ENCODE measurements at regions not wholly inside any gene's neighbourhood (a gene's known extent, or its start where the extent isn't known, plus 50 kb on each side); places are given as distances from the start of the nearest gene placed in this dataset.

- Histone ChIP-seq H3K27me3 (ENCODE audit: control insufficient read depth in 2 of 2, insufficient read depth in 2 of 2, low read length in 2 of 2) (no peaks in the 10 kb centered on the region), H3K36me3 (ENCODE audit: control insufficient read depth in 2 of 2, insufficient read depth in 2 of 2, low read length in 2 of 2) (no peaks in the 10 kb centered on the region), H3K4me3 (ENCODE audit: low read length in 2 of 2) (no peak overlapping the region), H3K9ac (ENCODE audit: low read depth in 1 of 2, low read length in 2 of 2) (no peak overlapping the region), H3K9me3 (ENCODE audit: control insufficient read depth in 2 of 2, low read length in 2 of 2) (no peaks in the 10 kb centered on the region), H3K4me1 (ENCODE audit: control insufficient read depth in 2 of 2, insufficient read depth in 2 of 2, low read length in 2 of 2) (no peaks in the 10 kb centered on the region), H3K27ac (ENCODE audit: low read depth in 2 of 2, low read length in 2 of 2) (no peak overlapping the region)
These were observed 684.4 kb upstream of the GNPDA2 start for GRCh38 chr4:45410701-45411210.

- Histone ChIP-seq H3K9me3 (ENCODE audit: control insufficient read depth in 2 of 2, low read length in 2 of 2) (no peaks in the 10 kb centered on the region), H3K36me3 (ENCODE audit: control insufficient read depth in 2 of 2, insufficient read depth in 2 of 2, low read length in 2 of 2) (no peaks in the 10 kb centered on the region), H3K4me1 (ENCODE audit: control insufficient read depth in 2 of 2, insufficient read depth in 2 of 2, low read length in 2 of 2) (no peaks in the 10 kb centered on the region), H3K9ac (ENCODE audit: low read depth in 1 of 2, low read length in 2 of 2) (no peak overlapping the region), H3K27ac (ENCODE audit: low read depth in 2 of 2, low read length in 2 of 2) (no peak overlapping the region), H3K27me3 (ENCODE audit: control insufficient read depth in 2 of 2, insufficient read depth in 2 of 2, low read length in 2 of 2) (no peaks in the 10 kb centered on the region), H3K4me3 (ENCODE audit: low read length in 2 of 2) (no peak overlapping the region)
These were observed 683.2 kb upstream of the GNPDA2 start for GRCh38 chr4:45409536-45409935.

GRCh38 chr4:45408996-45409395 is 682.6 kb upstream of the GNPDA2 start:
- no peak overlapping the region for H3K27ac ChIP-seq (ENCODE audit: low read depth in 2 of 2, low read length in 2 of 2)
- no peaks in the 10 kb centered on the region for H3K9me3 ChIP-seq (ENCODE audit: control insufficient read depth in 2 of 2, low read length in 2 of 2)
- no peak overlapping the region for H3K9ac ChIP-seq (ENCODE audit: low read depth in 1 of 2, low read length in 2 of 2)
- H3K4me1 ChIP-seq (ENCODE audit: control insufficient read depth in 2 of 2, insufficient read depth in 2 of 2, low read length in 2 of 2): no peaks in the 10 kb centered on the region
- no peak overlapping the region for H3K4me3 ChIP-seq (ENCODE audit: low read length in 2 of 2)
- no peaks in the 10 kb centered on the region for H3K36me3 ChIP-seq (ENCODE audit: control insufficient read depth in 2 of 2, insufficient read depth in 2 of 2, low read length in 2 of 2)
- no peaks in the 10 kb centered on the region for H3K27me3 ChIP-seq (ENCODE audit: control insufficient read depth in 2 of 2, insufficient read depth in 2 of 2, low read length in 2 of 2)

GRCh38 chr4:45399116-45399515 is 672.8 kb upstream of the GNPDA2 start:
- Histone ChIP-seq H3K9ac (ENCODE audit: low read depth in 1 of 2, low read length in 2 of 2) (no peak overlapping the region), H3K36me3 (ENCODE audit: control insufficient read depth in 2 of 2, insufficient read depth in 2 of 2, low read length in 2 of 2) (no peaks in the 10 kb centered on the region), H3K9me3 (ENCODE audit: control insufficient read depth in 2 of 2, low read length in 2 of 2) (peaks cover 0 to 4% of the 10 kb centered on the region in 2 donors), H3K4me1 (ENCODE audit: control insufficient read depth in 2 of 2, insufficient read depth in 2 of 2, low read length in 2 of 2) (no peaks in the 10 kb centered on the region), H3K27me3 (ENCODE audit: control insufficient read depth in 2 of 2, insufficient read depth in 2 of 2, low read length in 2 of 2) (no peaks in the 10 kb centered on the region), H3K27ac (ENCODE audit: low read depth in 2 of 2, low read length in 2 of 2) (no peak overlapping the region), H3K4me3 (ENCODE audit: low read length in 2 of 2) (no peak overlapping the region)

- H3K36me3 ChIP-seq (ENCODE audit: control insufficient read depth in 2 of 2, insufficient read depth in 2 of 2, low read length in 2 of 2): no peaks in the 10 kb centered on the region
- no peaks in the 10 kb centered on the region for H3K4me1 ChIP-seq (ENCODE audit: control insufficient read depth in 2 of 2, insufficient read depth in 2 of 2, low read length in 2 of 2)
- no peaks in the 10 kb centered on the region for H3K27me3 ChIP-seq (ENCODE audit: control insufficient read depth in 2 of 2, insufficient read depth in 2 of 2, low read length in 2 of 2)
- no peak overlapping the region for H3K4me3 ChIP-seq (ENCODE audit: low read length in 2 of 2)
- no peak overlapping the region for H3K27ac ChIP-seq (ENCODE audit: low read depth in 2 of 2, low read length in 2 of 2)
- no peak overlapping the region for H3K9ac ChIP-seq (ENCODE audit: low read depth in 1 of 2, low read length in 2 of 2)
- peaks cover 0 to 2% of the 10 kb centered on the region in 2 donors for H3K9me3 ChIP-seq (ENCODE audit: control insufficient read depth in 2 of 2, low read length in 2 of 2)
These were observed 659.0 kb upstream of the GNPDA2 start for GRCh38 chr4:45385306-45385705.

GRCh38 chr4:45370408-45370807 is 644.1 kb upstream of the GNPDA2 start:
- no peaks in the 10 kb centered on the region for H3K4me1 ChIP-seq (ENCODE audit: control insufficient read depth in 2 of 2, insufficient read depth in 2 of 2, low read length in 2 of 2)
- no peaks in the 10 kb centered on the region for H3K9me3 ChIP-seq (ENCODE audit: control insufficient read depth in 2 of 2, low read length in 2 of 2)

GRCh38 chr4:45368832-45369231 is 642.5 kb upstream of the GNPDA2 start:
- Histone ChIP-seq H3K27me3 (ENCODE audit: control insufficient read depth in 2 of 2, insufficient read depth in 2 of 2, low read length in 2 of 2) (no peaks in the 10 kb centered on the region), H3K36me3 (ENCODE audit: control insufficient read depth in 2 of 2, insufficient read depth in 2 of 2, low read length in 2 of 2) (no peaks in the 10 kb centered on the region), H3K9ac (ENCODE audit: low read depth in 1 of 2, low read length in 2 of 2) (no peak overlapping the region), H3K4me1 (ENCODE audit: control insufficient read depth in 2 of 2, insufficient read depth in 2 of 2, low read length in 2 of 2) (no peaks in the 10 kb centered on the region), H3K4me3 (ENCODE audit: low read length in 2 of 2) (no peak overlapping the region), H3K27ac (ENCODE audit: low read depth in 2 of 2, low read length in 2 of 2) (no peak overlapping the region), H3K9me3 (ENCODE audit: control insufficient read depth in 2 of 2, low read length in 2 of 2) (no peaks in the 10 kb centered on the region)

More at GRCh38 chr4:45370408-45370807, 644.1 kb upstream of the GNPDA2 start:
- H3K27ac ChIP-seq (ENCODE audit: low read depth in 2 of 2, low read length in 2 of 2): no peak overlapping the region
- no peaks in the 10 kb centered on the region for H3K36me3 ChIP-seq (ENCODE audit: control insufficient read depth in 2 of 2, insufficient read depth in 2 of 2, low read length in 2 of 2)
- H3K4me3 ChIP-seq (ENCODE audit: low read length in 2 of 2): no peak overlapping the region
- no peak overlapping the region for H3K9ac ChIP-seq (ENCODE audit: low read depth in 1 of 2, low read length in 2 of 2)
- H3K27me3 ChIP-seq (ENCODE audit: control insufficient read depth in 2 of 2, insufficient read depth in 2 of 2, low read length in 2 of 2): no peaks in the 10 kb centered on the region

GRCh38 chr4:45363931-45364330 is 637.6 kb upstream of the GNPDA2 start:
- Histone ChIP-seq H3K27ac (ENCODE audit: low read depth in 2 of 2, low read length in 2 of 2) (no peak overlapping the region), H3K9ac (ENCODE audit: low read depth in 1 of 2, low read length in 2 of 2) (no peak overlapping the region), H3K4me3 (ENCODE audit: low read length in 2 of 2) (no peak overlapping the region), H3K36me3 (ENCODE audit: control insufficient read depth in 2 of 2, insufficient read depth in 2 of 2, low read length in 2 of 2) (no peaks in the 10 kb centered on the region), H3K4me1 (ENCODE audit: control insufficient read depth in 2 of 2, insufficient read depth in 2 of 2, low read length in 2 of 2) (no peaks in the 10 kb centered on the region), H3K27me3 (ENCODE audit: control insufficient read depth in 2 of 2, insufficient read depth in 2 of 2, low read length in 2 of 2) (no peaks in the 10 kb centered on the region), H3K9me3 (ENCODE audit: control insufficient read depth in 2 of 2, low read length in 2 of 2) (no peaks in the 10 kb centered on the region)

GRCh38 chr4:45358573-45359506 is 632.5 kb upstream of the GNPDA2 start:
- Histone ChIP-seq H3K4me1 (ENCODE audit: control insufficient read depth in 2 of 2, insufficient read depth in 2 of 2, low read length in 2 of 2) (no peaks in the 10 kb centered on the region), H3K4me3 (ENCODE audit: low read length in 2 of 2) (no peak overlapping the region), H3K27me3 (ENCODE audit: control insufficient read depth in 2 of 2, insufficient read depth in 2 of 2, low read length in 2 of 2) (no peaks in the 10 kb centered on the region), H3K36me3 (ENCODE audit: control insufficient read depth in 2 of 2, insufficient read depth in 2 of 2, low read length in 2 of 2) (no peaks in the 10 kb centered on the region), H3K9me3 (ENCODE audit: control insufficient read depth in 2 of 2, low read length in 2 of 2) (no peaks in the 10 kb centered on the region), H3K27ac (ENCODE audit: low read depth in 2 of 2, low read length in 2 of 2) (no peak overlapping the region), H3K9ac (ENCODE audit: low read depth in 1 of 2, low read length in 2 of 2) (no peak overlapping the region)

GRCh38 chr4:45353161-45353560 is 626.8 kb upstream of the GNPDA2 start:
- no peak overlapping the region for H3K4me3 ChIP-seq (ENCODE audit: low read length in 2 of 2)
- no peaks in the 10 kb centered on the region for H3K9me3 ChIP-seq (ENCODE audit: control insufficient read depth in 2 of 2, low read length in 2 of 2)
- H3K27me3 ChIP-seq (ENCODE audit: control insufficient read depth in 2 of 2, insufficient read depth in 2 of 2, low read length in 2 of 2): no peaks in the 10 kb centered on the region
- no peak overlapping the region for H3K9ac ChIP-seq (ENCODE audit: low read depth in 1 of 2, low read length in 2 of 2)
- H3K27ac ChIP-seq (ENCODE audit: low read depth in 2 of 2, low read length in 2 of 2): no peak overlapping the region
- no peaks in the 10 kb centered on the region for H3K4me1 ChIP-seq (ENCODE audit: control insufficient read depth in 2 of 2, insufficient read depth in 2 of 2, low read length in 2 of 2)
- H3K36me3 ChIP-seq (ENCODE audit: control insufficient read depth in 2 of 2, insufficient read depth in 2 of 2, low read length in 2 of 2): no peaks in the 10 kb centered on the region

Data from mucosa of rectum (tissue), 2 donors.